ENCODE measurements at regions not wholly inside any gene's neighbourhood (a gene's known extent, or its start where the extent isn't known, plus 50 kb on each side); places are given as distances from the start of the nearest gene placed in this dataset.

- H3K27me3 ChIP-seq (replicated peaks in 2 of 5; ENCODE audit: control insufficient read depth in 4 of 5, insufficient read depth in 5 of 5, low read length in 4 of 5) = no peaks in the 10 kb centered on the region
- peaks cover 5 to 67% (median 40%) of the 10 kb centered on the region in 4 experiments for H3K4me1 ChIP-seq (ENCODE audit: control extremely low read depth in 1 of 4, control insufficient read depth in 4 of 4, insufficient read depth in 4 of 4, low read length in 3 of 4)
- H3K4me3 ChIP-seq (ENCODE audit: control insufficient read depth in 1 of 7, extremely low read depth in 1 of 7, insufficient read depth in 4 of 7, low read depth in 2 of 7, low read length in 6 of 7) = no peak overlapping the region
- no peak overlapping the region for H3K27ac ChIP-seq (ENCODE audit: insufficient read depth in 1 of 2, low read depth in 1 of 2, low read length in 2 of 2, poor library complexity in 1 of 2, severe bottlenecking in 2 of 2)
- H3K9me3 ChIP-seq (ENCODE audit: control extremely low read depth in 1 of 5, control insufficient read depth in 4 of 5, insufficient read depth in 2 of 5, low read depth in 1 of 5, low read length in 4 of 5) = no peaks in the 10 kb centered on the region
- ChIA-PET POLR2A (interaction anchor here (0.6 kb wide), 1 partner anchor 44 kb away, joined by 3 read pairs; no protein-coding TSS in a partner anchor), CTCF (interaction anchor here (0.8 to 29.2 kb wide), 4 partner anchors 10 to 150 kb away, joined by 3 to 1197 read pairs (median 6); no protein-coding TSS in a partner anchor)
- no peak for DNase-seq
- WGBS (ENCODE audit: insufficient coverage) = 94% methylated on average over 4 of the region's 7 CpGs
- H3K36me3 ChIP-seq (ENCODE audit: control insufficient read depth in 4 of 4, insufficient read depth in 4 of 4, low read length in 3 of 4) = no peaks in the 10 kb centered on the region
Observed at GRCh38 chr11:45087086-45087899, 59.1 kb upstream of the PRDM11 start.

DNA sequence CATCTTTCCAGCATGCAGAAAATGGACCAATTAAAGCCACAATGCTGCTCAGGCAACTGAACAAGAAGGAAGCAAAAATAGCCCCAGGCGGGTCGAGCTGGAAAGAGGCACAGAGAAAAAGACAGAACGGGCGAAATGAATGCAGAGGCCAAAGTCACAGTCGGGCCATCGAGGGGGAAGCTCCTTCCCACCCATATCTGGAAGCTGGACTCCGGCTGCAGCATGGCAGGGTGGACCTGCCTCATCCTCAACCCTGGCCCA is 58.6 kb upstream of the PRDM11 start:
- no peaks in the 10 kb centered on the region for H3K36me3 ChIP-seq (ENCODE audit: control insufficient read depth in 4 of 4, insufficient read depth in 4 of 4, low read length in 3 of 4)
- ChIA-PET POLR2A (interaction anchor here (0.6 kb wide), 1 partner anchor 45 kb away, joined by 3 read pairs; no protein-coding TSS in a partner anchor), CTCF (interaction anchor here (1.9 to 29.2 kb wide), 3 partner anchors 10 to 151 kb away, joined by 5 to 1197 read pairs (median 6); no protein-coding TSS in a partner anchor)
- no peak for DNase-seq
- H3K4me1 ChIP-seq (ENCODE audit: control extremely low read depth in 1 of 4, control insufficient read depth in 4 of 4, insufficient read depth in 4 of 4, low read length in 3 of 4) = peaks cover 2 to 67% (median 40%) of the 10 kb centered on the region in 4 experiments
- H3K4me3 ChIP-seq (ENCODE audit: control insufficient read depth in 1 of 7, extremely low read depth in 1 of 7, insufficient read depth in 4 of 7, low read depth in 2 of 7, low read length in 6 of 7) = no peak overlapping the region
- no peak overlapping the region for H3K27ac ChIP-seq (ENCODE audit: insufficient read depth in 1 of 2, low read depth in 1 of 2, low read length in 2 of 2, poor library complexity in 1 of 2, severe bottlenecking in 2 of 2)
- H3K27me3 ChIP-seq (replicated peaks in 2 of 5; ENCODE audit: control insufficient read depth in 4 of 5, insufficient read depth in 5 of 5, low read length in 4 of 5) = no peaks in the 10 kb centered on the region
- 95% methylated on average over 6 of the region's 7 CpGs for WGBS (ENCODE audit: insufficient coverage)
- no peaks in the 10 kb centered on the region for H3K9me3 ChIP-seq (ENCODE audit: control extremely low read depth in 1 of 5, control insufficient read depth in 4 of 5, insufficient read depth in 2 of 5, low read depth in 1 of 5, low read length in 4 of 5)

- ChIA-PET CTCF (interaction anchor here (1.0 to 29.2 kb wide), 4 partner anchors 8 to 152 kb away, joined by 3 to 1197 read pairs (median 15); no protein-coding TSS in a partner anchor), POLR2A (no interaction called here)
- H3K27ac ChIP-seq (ENCODE audit: insufficient read depth in 1 of 2, low read depth in 1 of 2, low read length in 2 of 2, poor library complexity in 1 of 2, severe bottlenecking in 2 of 2) = no peak overlapping the region
- H3K9me3 ChIP-seq (ENCODE audit: control extremely low read depth in 1 of 5, control insufficient read depth in 4 of 5, insufficient read depth in 2 of 5, low read depth in 1 of 5, low read length in 4 of 5) = no peaks in the 10 kb centered on the region
- H3K4me1 ChIP-seq (ENCODE audit: control extremely low read depth in 1 of 4, control insufficient read depth in 4 of 4, insufficient read depth in 4 of 4, low read length in 3 of 4) = peaks cover 3 to 67% (median 44%) of the 10 kb centered on the region in 4 experiments
- DNase-seq = no peak
- H3K4me3 ChIP-seq (ENCODE audit: control insufficient read depth in 1 of 7, extremely low read depth in 1 of 7, insufficient read depth in 4 of 7, low read depth in 2 of 7, low read length in 6 of 7) = no peak overlapping the region
- no peaks in the 10 kb centered on the region for H3K27me3 ChIP-seq (replicated peaks in 2 of 5; ENCODE audit: control insufficient read depth in 4 of 5, insufficient read depth in 5 of 5, low read length in 4 of 5)
- 91% methylated on average over 1 of the region's 2 CpGs for WGBS (ENCODE audit: insufficient coverage)
- H3K36me3 ChIP-seq (ENCODE audit: control insufficient read depth in 4 of 4, insufficient read depth in 4 of 4, low read length in 3 of 4) = no peaks in the 10 kb centered on the region
Observed at GRCh38 chr11:45089251-45089650, 57.2 kb upstream of the PRDM11 start.

- CTCF ChIA-PET = interaction anchor here (0.7 to 29.2 kb wide), 6 partner anchors 8 to 153 kb away, joined by 3 to 1197 read pairs (median 4); no protein-coding TSS in a partner anchor
- peak; percentile 66 to 79 (median 73) for DNase-seq
- H3K36me3 ChIP-seq (ENCODE audit: control insufficient read depth in 4 of 4, insufficient read depth in 4 of 4, low read length in 3 of 4) = no peaks in the 10 kb centered on the region
- H3K27me3 ChIP-seq (replicated peaks in 2 of 5; ENCODE audit: control insufficient read depth in 4 of 5, insufficient read depth in 5 of 5, low read length in 4 of 5) = no peaks in the 10 kb centered on the region
- no peaks in the 10 kb centered on the region for H3K9me3 ChIP-seq (ENCODE audit: control extremely low read depth in 1 of 5, control insufficient read depth in 4 of 5, insufficient read depth in 2 of 5, low read depth in 1 of 5, low read length in 4 of 5)
- no peak overlapping the region for H3K27ac ChIP-seq (ENCODE audit: insufficient read depth in 1 of 2, low read depth in 1 of 2, low read length in 2 of 2, poor library complexity in 1 of 2, severe bottlenecking in 2 of 2)
- H3K4me1 ChIP-seq (ENCODE audit: control extremely low read depth in 1 of 4, control insufficient read depth in 4 of 4, insufficient read depth in 4 of 4, low read length in 3 of 4) = peaks cover 3 to 72% (median 51%) of the 10 kb centered on the region in 4 experiments
- H3K4me3 ChIP-seq (ENCODE audit: control insufficient read depth in 1 of 7, extremely low read depth in 1 of 7, insufficient read depth in 4 of 7, low read depth in 2 of 7, low read length in 6 of 7) = no peak overlapping the region
- POLR2A ChIA-PET = no interaction called here
- 71% methylated on average over 3 of the region's 6 CpGs for WGBS (ENCODE audit: insufficient coverage)
Observed at GRCh38 chr11:45089676-45090499, 56.6 kb upstream of the PRDM11 start.

- no peaks in the 10 kb centered on the region for H3K27me3 ChIP-seq (replicated peaks in 2 of 5; ENCODE audit: control insufficient read depth in 4 of 5, insufficient read depth in 5 of 5, low read length in 4 of 5)
- peaks cover 3 to 79% (median 58%) of the 10 kb centered on the region in 4 experiments for H3K4me1 ChIP-seq (ENCODE audit: control extremely low read depth in 1 of 4, control insufficient read depth in 4 of 4, insufficient read depth in 4 of 4, low read length in 3 of 4)
- 76% methylated on average over 3 of the region's 3 CpGs for WGBS (ENCODE audit: insufficient coverage)
- POLR2A ChIA-PET = no interaction called here
- no peak overlapping the region for H3K27ac ChIP-seq (ENCODE audit: insufficient read depth in 1 of 2, low read depth in 1 of 2, low read length in 2 of 2, poor library complexity in 1 of 2, severe bottlenecking in 2 of 2)
- CTCF ChIA-PET = interaction anchor here (0.7 to 29.2 kb wide), 4 partner anchors 10 to 154 kb away, joined by 3 to 1197 read pairs (median 14); no protein-coding TSS in a partner anchor
- no peaks in the 10 kb centered on the region for H3K9me3 ChIP-seq (ENCODE audit: control extremely low read depth in 1 of 5, control insufficient read depth in 4 of 5, insufficient read depth in 2 of 5, low read depth in 1 of 5, low read length in 4 of 5)
- no peaks in the 10 kb centered on the region for H3K36me3 ChIP-seq (ENCODE audit: control insufficient read depth in 4 of 4, insufficient read depth in 4 of 4, low read length in 3 of 4)
- H3K4me3 ChIP-seq (ENCODE audit: control insufficient read depth in 1 of 7, extremely low read depth in 1 of 7, insufficient read depth in 4 of 7, low read depth in 2 of 7, low read length in 6 of 7) = no peak overlapping the region
- DNase-seq = no peak
Observed at GRCh38 chr11:45090607-45091006, 55.8 kb upstream of the PRDM11 start.

DNA sequence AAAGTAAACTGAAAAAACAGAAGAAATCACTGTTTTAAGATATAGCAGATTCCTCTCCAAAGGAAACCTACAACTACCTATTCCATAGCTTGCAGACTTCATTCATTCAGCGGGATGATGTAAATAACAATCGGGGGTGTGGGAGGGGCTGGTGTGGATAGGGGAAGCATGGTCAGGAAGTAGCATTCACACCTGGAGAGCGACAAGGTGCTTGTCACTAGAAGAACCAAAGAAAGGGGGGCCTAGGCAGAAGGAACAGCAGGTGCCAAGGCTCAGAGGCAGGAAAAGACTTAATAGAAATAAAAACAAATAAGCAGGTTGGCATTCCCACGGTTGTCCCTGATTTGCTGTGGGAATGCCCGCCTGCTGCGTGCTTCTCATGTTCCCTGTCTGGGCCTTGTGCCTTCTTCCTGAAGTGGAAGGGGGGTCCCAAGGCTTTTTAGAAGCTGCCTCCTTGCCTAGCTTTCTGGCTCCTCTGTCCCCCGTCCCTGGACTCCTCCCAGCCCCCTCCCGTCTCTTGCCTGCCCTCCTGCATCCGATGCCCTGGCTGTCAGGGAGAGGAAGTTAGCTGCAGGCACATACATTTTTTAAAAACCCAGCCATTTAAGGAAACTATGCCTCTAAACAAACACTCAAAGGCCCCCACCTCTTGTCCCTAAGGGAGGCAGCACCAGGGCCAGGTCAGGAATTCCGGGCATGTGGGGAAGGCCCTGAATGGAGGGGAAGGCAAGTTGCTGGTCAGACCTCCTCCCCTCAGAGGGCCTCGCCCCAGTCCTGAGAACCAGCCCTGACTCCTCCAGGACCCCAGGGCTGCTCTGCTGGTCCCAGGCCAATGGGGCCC is 54.7 kb upstream of the PRDM11 start:
- Histone ChIP-seq H3K36me3 (ENCODE audit: control insufficient read depth in 4 of 4, insufficient read depth in 4 of 4, low read length in 3 of 4) (no peaks in the 10 kb centered on the region), H3K4me3 (ENCODE audit: control insufficient read depth in 1 of 7, extremely low read depth in 1 of 7, insufficient read depth in 4 of 7, low read depth in 2 of 7, low read length in 6 of 7) (peak overlapping the region in 3 of 7 experiments; percentile 23 to 36 (median 33)), H3K4me1 (ENCODE audit: control extremely low read depth in 1 of 4, control insufficient read depth in 4 of 4, insufficient read depth in 4 of 4, low read length in 3 of 4) (peaks cover 3 to 71% (median 54%) of the 10 kb centered on the region in 4 experiments), H3K27me3 (replicated peaks in 2 of 5; ENCODE audit: control insufficient read depth in 4 of 5, insufficient read depth in 5 of 5, low read length in 4 of 5) (no peaks in the 10 kb centered on the region), H3K9me3 (ENCODE audit: control extremely low read depth in 1 of 5, control insufficient read depth in 4 of 5, insufficient read depth in 2 of 5, low read depth in 1 of 5, low read length in 4 of 5) (no peaks in the 10 kb centered on the region), H3K27ac (ENCODE audit: insufficient read depth in 1 of 2, low read depth in 1 of 2, low read length in 2 of 2, poor library complexity in 1 of 2, severe bottlenecking in 2 of 2) (peak overlapping the region in 1 of 2 experiments; percentile 17)
- peak in 1 of 3 donors; percentile 61 for DNase-seq
- 13% methylated on average over 7 of the region's 11 CpGs for WGBS (ENCODE audit: insufficient coverage)
- POLR2A ChIA-PET = interaction anchor here (0.6 kb wide), 1 partner anchor 128 kb away, joined by 3 read pairs; no protein-coding TSS in a partner anchor
- CTCF ChIA-PET = interaction anchor here (0.6 to 29.2 kb wide), 8 partner anchors 9 to 415 kb away, joined by 3 to 1197 read pairs (median 4); no protein-coding TSS in a partner anchor

Measured in common myeloid progenitor, CD34-positive (primary cell).